Mucosa of descending colon (tissue), 3 donors: ENCODE measurements at regions not wholly inside any gene's neighbourhood (a gene's known extent, or its start where the extent isn't known, plus 50 kb on each side); places are given as distances from the start of the nearest gene placed in this dataset.
A peak's percentile ranks its signal among the peaks of the same experiment; 100 is the strongest.

Experiments used
- ATAC-seq: fragments of 200-7000 bp; cut with Tn5 transposase; one replicate; pipeline ENCODE4 v1.9.1; 2020; ENCODE audit warnings: mild to moderate bottlenecking, moderate library complexity
- DNase-seq, 3 donors: peaks; one replicate each; pipeline ENCODE4 v3.0.0-alpha.2; 2020
- H3K36me3 ChIP-seq: fragments of 200-600 bp; one replicate; pipeline ENCODE4 v1.8.0; 2021; ENCODE audit warnings: low read depth, mild to moderate bottlenecking
- H3K4me1 ChIP-seq: fragments of 200-600 bp; one replicate; pipeline ENCODE4 v1.8.0; 2021; ENCODE audit warnings: low read depth, mild to moderate bottlenecking
- H3K4me3 ChIP-seq: fragments of 200-600 bp; one replicate; pipeline ENCODE4 v1.8.0; 2021; ENCODE audit warnings: mild to moderate bottlenecking
- H3K9me3 ChIP-seq: fragments of 200-600 bp; one replicate; pipeline ENCODE4 v1.8.0; 2021; ENCODE audit warnings: mild to moderate bottlenecking
- intact Hi-C, 2 donors: fragments of 100-400 bp; cut with DNase I in 1 of 2; cut with micrococcal nuclease in 1 of 2; formaldehyde crosslinking; loops; one replicate each; pipeline versions ENCODE4 v1.11.0 to v1.11.1; 2022; cut with DNase I, micrococcal nuclease
- TF ChIP-seq, protein P1 (sequence below): fragments of 200-600 bp; IDR thresholded peaks from one replicate; pipeline ENCODE4 v1.8.0; 2022; ENCODE audit warnings: antibody characterized with exemption, mild to moderate bottlenecking
- donor health status: DM: no; HTN: no; CAD: no; lungs with moderate emphysema.
- donor health status: DM: no; HTN: no; CAD: no.
- donor health status: DM: no; HTN: yes; CAD: no.

DNA sequence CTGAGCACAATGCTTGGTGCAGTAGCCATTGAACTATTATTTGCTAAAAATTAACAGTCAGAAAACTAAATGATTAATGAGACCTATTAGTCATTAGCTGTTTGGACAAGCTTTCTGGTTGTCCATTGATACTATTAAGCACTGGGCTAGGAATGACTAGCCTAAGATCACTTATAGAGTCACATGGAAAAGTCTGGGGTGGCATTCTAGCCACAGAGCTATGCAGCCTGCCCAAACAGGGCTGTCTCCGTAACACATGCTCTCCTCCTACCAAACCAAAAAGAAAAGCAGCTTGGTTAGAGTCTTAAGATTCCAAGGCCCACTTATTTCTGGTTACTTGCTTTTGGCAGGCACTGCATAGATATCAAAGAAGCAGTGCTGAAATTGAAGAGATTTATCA is 193.5 kb upstream of the NBEA start:
- intact Hi-C loops: no loop called here
- H3K36me3 ChIP-seq: no peaks in the 10 kb centered on the region
- DNase-seq: no peak
- TF ChIP-seq, protein P1, sequence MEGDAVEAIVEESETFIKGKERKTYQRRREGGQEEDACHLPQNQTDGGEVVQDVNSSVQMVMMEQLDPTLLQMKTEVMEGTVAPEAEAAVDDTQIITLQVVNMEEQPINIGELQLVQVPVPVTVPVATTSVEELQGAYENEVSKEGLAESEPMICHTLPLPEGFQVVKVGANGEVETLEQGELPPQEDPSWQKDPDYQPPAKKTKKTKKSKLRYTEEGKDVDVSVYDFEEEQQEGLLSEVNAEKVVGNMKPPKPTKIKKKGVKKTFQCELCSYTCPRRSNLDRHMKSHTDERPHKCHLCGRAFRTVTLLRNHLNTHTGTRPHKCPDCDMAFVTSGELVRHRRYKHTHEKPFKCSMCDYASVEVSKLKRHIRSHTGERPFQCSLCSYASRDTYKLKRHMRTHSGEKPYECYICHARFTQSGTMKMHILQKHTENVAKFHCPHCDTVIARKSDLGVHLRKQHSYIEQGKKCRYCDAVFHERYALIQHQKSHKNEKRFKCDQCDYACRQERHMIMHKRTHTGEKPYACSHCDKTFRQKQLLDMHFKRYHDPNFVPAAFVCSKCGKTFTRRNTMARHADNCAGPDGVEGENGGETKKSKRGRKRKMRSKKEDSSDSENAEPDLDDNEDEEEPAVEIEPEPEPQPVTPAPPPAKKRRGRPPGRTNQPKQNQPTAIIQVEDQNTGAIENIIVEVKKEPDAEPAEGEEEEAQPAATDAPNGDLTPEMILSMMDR: no peak
- no peak overlapping the region for H3K4me3 ChIP-seq
- H3K4me1 ChIP-seq: peaks cover 23% of the 10 kb centered on the region
- no peaks in the 10 kb centered on the region for H3K9me3 ChIP-seq
- no peak for ATAC-seq

DNA sequence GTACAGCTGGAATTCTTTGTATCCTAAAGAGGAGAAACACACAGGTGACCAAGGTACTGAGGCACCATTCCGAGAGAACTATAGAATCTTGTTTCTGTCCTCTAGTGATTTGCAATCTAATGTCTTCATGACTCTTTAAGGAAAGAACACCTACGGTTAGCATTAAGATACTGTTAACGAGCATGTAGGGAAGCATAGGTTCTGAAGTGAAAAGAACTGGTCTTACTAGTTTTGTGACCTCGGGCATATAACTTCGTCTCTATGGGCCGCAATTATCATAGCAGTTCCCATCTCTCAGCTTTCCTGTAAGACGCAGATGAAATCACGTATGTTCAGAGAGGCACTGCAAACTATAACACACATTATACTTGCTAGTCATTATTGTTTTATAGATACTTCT is 193.0 kb upstream of the NBEA start:
- H3K36me3 ChIP-seq: no peaks in the 10 kb centered on the region
- peaks cover 23% of the 10 kb centered on the region for H3K4me1 ChIP-seq
- no peaks in the 10 kb centered on the region for H3K9me3 ChIP-seq
- TF ChIP-seq, protein P1: no peak
- DNase-seq (no peak), ATAC-seq (peak; percentile 67)
- no peak overlapping the region for H3K4me3 ChIP-seq
- intact Hi-C loops: no loop called here

DNA sequence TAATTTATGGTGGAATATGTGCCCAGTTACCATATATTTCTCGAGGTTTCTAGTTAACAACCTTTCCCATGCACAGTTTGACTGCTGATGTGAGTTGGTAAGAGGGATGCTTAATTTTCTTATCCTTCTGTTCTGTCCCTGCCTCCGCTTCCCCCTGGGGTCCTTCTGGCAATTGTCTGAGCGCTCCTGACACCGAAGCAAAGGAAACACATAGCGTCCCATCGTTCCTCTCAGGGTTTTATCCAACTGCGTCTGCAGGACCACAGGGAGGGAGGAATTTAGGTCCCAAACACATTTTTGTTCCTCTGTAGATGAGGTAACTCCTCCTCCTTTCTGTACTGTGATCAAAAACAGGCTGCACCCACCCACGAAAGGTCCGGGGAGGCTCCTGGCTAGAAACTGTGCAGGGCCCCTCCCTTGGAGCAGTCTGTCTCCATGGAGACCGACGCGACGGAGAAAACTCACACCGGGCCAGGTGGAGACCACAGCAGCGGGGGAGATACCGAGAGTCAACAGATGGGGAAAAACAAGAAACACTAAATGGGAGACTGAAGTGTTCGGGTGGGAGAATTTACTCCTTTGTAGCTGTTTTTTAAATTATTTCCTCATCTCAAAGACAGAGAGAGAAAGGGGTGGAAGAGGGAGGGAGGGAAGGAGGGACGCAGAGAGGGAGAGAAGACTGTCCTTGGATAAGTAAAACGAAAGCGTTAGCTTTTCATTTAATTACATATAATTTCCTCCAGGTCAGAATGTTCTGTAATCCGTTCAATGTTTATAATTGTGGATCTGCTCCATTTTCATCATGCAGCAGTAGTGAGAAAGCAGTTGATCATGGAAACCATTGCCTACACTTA is 191.8 kb upstream of the NBEA start:
- TF ChIP-seq, protein P1: no peak
- no peak overlapping the region for H3K4me3 ChIP-seq
- ATAC-seq: peak; percentile 70
- no peaks in the 10 kb centered on the region for H3K9me3 ChIP-seq
- no peaks in the 10 kb centered on the region for H3K36me3 ChIP-seq
- peak in 2 of 3 donors; percentile 35 to 51 for DNase-seq
- intact Hi-C loops: no loop called here
- peaks cover 23% of the 10 kb centered on the region for H3K4me1 ChIP-seq

DNA sequence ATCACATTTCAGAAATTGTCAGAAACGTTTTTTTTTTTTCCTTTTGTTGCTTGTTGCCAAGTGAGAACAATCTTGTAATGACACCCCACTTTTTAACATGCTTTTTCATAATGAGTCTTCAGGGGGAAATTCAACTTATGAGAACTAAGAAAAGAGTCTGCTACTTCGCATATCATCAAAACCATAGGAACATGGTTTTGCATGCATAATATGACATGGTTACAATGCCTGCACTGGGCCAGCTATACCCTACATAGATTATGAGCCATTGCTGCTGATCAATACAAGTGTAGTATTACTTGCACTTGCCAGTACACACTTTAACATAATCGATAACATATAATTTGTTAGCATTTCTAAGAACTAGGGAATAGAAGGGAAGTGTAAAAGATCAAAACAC is 191.0 kb upstream of the NBEA start:
- H3K4me3 ChIP-seq: no peak overlapping the region
- intact Hi-C loops: no loop called here
- peaks cover 23% of the 10 kb centered on the region for H3K4me1 ChIP-seq
- ATAC-seq (no peak), DNase-seq (no peak)
- no peaks in the 10 kb centered on the region for H3K36me3 ChIP-seq
- H3K9me3 ChIP-seq: no peaks in the 10 kb centered on the region
- TF ChIP-seq, protein P1: no peak

DNA sequence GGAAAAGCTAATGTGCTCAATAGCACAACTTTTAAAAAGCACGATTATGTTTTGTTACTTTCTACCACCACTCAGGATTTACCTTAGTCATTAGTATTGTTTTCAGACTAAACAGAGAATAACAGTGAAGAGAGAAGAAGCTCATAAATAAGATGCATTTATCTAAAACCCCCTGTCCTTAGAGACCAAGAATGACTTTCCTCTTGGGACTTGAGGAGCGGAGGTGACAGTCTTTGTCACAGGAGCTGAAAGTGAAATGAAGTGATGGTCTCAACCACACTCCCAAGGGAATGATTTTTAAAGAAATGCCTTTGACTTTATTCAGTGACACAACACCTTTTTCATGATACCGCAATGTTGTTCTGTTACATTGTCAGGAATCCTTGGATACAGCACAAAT is 190.6 kb upstream of the NBEA start:
- Histone ChIP-seq H3K36me3 (no peaks in the 10 kb centered on the region), H3K4me3 (no peak overlapping the region), H3K9me3 (no peaks in the 10 kb centered on the region), H3K4me1 (peaks cover 23% of the 10 kb centered on the region)
- TF ChIP-seq, protein P1: no peak
- intact Hi-C loops: no loop called here
- no peak for ATAC-seq
- DNase-seq: no peak
